ENCODE measurements at regions not wholly inside any gene's neighbourhood (a gene's known extent, or its start where the extent isn't known, plus 50 kb on each side); places are given as distances from the start of the nearest gene placed in this dataset.
"Not testable (repeated sequence)": the region's sequence is repeated elsewhere in the genome, so short reads cannot be mapped to it uniquely, and the experiment has no call there.

DNA sequence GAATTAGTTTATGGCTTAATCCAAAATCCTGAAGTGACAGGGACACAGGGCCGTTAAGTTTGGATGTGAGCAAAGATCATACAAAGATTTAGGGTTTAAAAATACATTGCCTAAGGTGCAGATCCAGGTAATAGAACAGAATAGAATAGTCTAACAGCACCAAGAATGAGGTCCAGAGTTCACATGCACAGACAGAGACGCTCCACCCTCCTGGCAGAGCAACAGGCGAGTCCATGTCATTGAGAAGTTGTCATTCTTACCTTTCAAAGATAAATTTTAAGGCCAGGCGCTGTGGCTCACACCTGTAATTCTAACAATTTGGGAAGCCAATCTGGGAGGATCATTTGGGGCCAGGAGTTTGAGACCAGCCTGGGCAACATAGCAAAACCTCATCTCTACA, 209.1 kb upstream of the AUTS2 start:
- TF ChIP-seq, protein P1, sequence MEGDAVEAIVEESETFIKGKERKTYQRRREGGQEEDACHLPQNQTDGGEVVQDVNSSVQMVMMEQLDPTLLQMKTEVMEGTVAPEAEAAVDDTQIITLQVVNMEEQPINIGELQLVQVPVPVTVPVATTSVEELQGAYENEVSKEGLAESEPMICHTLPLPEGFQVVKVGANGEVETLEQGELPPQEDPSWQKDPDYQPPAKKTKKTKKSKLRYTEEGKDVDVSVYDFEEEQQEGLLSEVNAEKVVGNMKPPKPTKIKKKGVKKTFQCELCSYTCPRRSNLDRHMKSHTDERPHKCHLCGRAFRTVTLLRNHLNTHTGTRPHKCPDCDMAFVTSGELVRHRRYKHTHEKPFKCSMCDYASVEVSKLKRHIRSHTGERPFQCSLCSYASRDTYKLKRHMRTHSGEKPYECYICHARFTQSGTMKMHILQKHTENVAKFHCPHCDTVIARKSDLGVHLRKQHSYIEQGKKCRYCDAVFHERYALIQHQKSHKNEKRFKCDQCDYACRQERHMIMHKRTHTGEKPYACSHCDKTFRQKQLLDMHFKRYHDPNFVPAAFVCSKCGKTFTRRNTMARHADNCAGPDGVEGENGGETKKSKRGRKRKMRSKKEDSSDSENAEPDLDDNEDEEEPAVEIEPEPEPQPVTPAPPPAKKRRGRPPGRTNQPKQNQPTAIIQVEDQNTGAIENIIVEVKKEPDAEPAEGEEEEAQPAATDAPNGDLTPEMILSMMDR (IDR thresholded peaks at IDR 0.05; ENCODE audit: low read length, missing control alignments): no peak
- no peak overlapping the region for H3K4me3 ChIP-seq (replicated peaks; ENCODE audit: low read depth, low read length)
- DNase-seq (ENCODE audit: low read depth): no peak

DNA sequence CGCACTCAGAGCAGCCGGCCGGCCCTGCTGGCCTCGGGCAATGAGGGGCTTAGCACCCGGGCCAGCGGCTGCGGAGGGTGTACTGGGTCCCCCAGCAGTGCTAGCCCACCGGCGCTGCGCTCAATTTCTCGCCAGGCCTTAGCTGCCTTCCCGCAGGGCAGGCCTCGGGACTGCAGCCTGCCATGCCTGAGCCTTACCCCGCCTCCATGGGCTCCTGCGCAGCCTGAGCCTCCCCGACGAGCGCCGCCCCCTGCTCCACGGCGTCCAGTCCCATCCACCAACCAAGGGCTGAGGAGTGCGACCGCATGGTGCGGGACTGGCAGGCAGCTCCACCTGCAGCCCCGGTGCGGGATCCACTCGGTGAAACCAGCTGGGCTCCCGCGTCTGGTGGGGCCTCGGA, 204.4 kb upstream of the AUTS2 start:
- H3K4me3 ChIP-seq (replicated peaks; ENCODE audit: low read depth, low read length); DNase-seq (ENCODE audit: low read depth): not testable (repeated sequence)

DNA sequence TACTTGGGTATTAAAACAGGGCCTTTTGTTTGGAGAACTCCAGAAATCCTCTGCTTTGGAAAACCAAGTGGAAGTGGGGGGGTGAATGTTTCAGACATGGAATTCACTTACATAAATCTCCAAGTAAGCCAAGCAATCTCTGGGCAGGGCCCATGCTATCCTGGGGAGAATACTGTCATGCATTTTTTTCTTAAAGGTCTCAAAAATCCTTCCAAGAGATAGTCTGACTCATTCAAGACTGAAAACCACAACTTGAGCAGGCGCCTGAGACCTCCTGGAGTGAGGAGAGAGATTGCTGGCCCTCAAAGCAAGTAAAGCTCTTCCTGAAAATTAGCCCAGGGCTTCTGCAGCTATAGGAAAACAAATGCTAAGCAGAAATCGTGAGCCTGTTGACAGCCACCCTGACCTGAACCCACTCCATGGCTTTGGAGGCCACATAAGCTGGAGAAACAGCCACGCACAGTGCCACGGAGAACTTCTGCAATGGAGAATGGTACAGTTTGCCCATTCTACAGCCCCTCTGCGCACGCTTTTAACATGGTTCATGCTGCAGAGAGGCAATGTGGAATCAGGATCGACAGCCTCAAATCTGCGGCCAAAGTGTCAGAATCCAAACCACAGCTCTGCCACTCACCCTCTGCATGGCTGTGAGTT, 203.1 kb upstream of the AUTS2 start:
- TF ChIP-seq, protein P1 (IDR thresholded peaks at IDR 0.05; ENCODE audit: low read length, missing control alignments): no peak
- DNase-seq (ENCODE audit: low read depth): peak; percentile 43
- H3K4me3 ChIP-seq (replicated peaks; ENCODE audit: low read depth, low read length): no peak overlapping the region

DNA sequence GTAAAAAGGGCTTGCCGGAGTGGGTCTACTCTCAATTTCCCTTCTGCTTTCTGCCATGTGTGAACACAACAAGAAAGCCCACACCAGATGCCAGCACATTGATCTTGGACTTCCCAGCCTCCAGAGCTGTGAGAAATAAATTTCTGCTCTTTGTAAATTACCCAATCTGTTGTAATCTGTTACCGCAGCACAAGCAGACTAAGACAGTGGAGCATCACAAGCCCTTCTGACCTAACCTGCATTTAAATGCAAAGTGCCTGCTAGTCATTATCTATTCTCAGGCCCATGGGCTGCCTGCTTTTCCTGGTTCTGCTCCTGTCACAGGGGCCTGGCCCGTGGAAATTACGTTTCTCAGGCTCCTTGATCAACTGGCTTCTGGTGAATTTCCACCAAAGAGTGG, 199.3 kb upstream of the AUTS2 start:
- H3K4me3 ChIP-seq (replicated peaks; ENCODE audit: low read depth, low read length): no peak overlapping the region
- TF ChIP-seq, protein P1 (IDR thresholded peaks at IDR 0.05; ENCODE audit: low read length, missing control alignments): no peak
- no peak for DNase-seq (ENCODE audit: low read depth)

DNA sequence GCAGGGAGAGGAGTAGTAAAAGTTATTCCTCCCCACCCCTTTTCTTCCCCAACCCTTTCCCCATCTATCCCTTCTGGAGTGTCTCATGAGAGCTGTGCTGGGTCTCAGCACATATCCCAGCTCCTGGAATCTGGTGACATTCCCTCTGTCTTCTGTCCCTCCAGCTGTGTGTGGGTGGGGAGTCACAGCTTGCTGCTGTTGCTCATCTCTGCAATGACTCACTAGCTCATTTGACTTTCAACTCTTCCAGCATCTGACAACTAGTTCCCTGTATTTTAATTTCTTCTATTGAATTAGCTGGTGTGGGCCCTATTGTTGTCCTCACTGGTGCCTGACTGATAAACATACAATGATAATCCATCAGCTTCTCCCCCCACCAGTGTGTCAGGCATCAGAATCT, 198.9 kb upstream of the AUTS2 start:
- no peak overlapping the region for H3K4me3 ChIP-seq (replicated peaks; ENCODE audit: low read depth, low read length)
- TF ChIP-seq, protein P1 (IDR thresholded peaks at IDR 0.05; ENCODE audit: low read length, missing control alignments): no peak
- DNase-seq (ENCODE audit: low read depth): no peak

DNA sequence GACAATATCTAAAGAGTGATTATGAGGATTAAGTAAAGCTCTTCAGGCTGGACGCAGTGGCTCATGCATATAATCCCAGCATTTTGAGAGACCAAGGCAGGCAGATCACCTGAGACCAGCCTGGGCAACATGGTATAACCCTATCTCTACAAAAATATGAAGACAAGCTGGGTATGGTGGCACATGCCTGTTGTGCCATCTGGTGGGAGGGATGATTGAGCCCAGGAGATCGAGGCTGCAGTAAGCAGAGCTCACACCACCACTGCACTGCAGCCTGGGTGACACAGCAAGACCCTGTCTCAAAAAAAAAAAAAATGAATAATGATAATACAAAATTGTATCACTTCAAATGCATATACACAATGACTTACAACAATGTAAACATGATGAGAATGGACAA, 195.6 kb upstream of the AUTS2 start:
- no peak for DNase-seq (ENCODE audit: low read depth)
- TF ChIP-seq, protein P1 (IDR thresholded peaks at IDR 0.05; ENCODE audit: low read length, missing control alignments): no peak
- no peak overlapping the region for H3K4me3 ChIP-seq (replicated peaks; ENCODE audit: low read depth, low read length)

DNA sequence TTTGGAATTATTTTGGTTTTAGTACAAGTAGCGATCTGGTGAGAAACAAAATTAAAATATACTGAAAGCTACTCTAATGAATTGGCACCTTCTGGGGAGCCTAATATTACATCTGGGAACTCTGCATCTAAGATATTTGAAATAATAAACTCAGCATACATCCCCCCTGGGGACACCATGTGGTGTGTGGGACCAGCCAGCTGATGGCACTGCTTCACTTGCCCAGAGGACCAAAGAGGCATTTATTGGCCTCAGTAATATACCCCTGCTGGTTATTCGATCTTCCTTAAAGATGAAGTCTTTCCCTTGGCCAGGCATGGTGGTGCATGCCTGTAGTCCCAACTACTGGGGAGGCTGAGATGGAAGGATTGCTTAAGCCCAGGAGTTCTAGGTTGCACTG, 195.1 kb upstream of the AUTS2 start:
- no peak overlapping the region for H3K4me3 ChIP-seq (replicated peaks; ENCODE audit: low read depth, low read length)
- TF ChIP-seq, protein P1 (IDR thresholded peaks at IDR 0.05; ENCODE audit: low read length, missing control alignments): no peak
- no peak for DNase-seq (ENCODE audit: low read depth)
